WTC11 (cell line): ENCODE measurements at regions not wholly inside any gene's neighbourhood (a gene's known extent, or its start where the extent isn't known, plus 50 kb on each side); places are given as distances from the start of the nearest gene placed in this dataset.

Source experiments
- ATAC-seq: fragments of 200-7000 bp; cut with Tn5 transposase; 2 replicates; pipeline ENCODE4 v1.10.0; 2021; ENCODE audit warnings: mild to moderate bottlenecking, moderate library complexity
- CTCF ChIA-PET: fragments of 300-600 bp; sonication (Branson Sonifier 250); formaldehyde crosslinking; loops from one replicate; lab custom pipeline; 2021; ENCODE audit warnings: antibody characterized with exemption; lab: Charles Lee
- POLR2A ChIA-PET: fragments of 350-600 bp; sonication (Branson Sonifier 250); formaldehyde crosslinking; loops from one replicate; lab custom pipeline; 2021; ENCODE audit warnings: antibody characterized with exemption; lab: Charles Lee
- DNase-seq: peaks from one replicate; pipeline ENCODE4 v3.0.0; 2021; ENCODE audit warnings: low spot score
- H3K27ac Mint-ChIP-seq: 2 replicates; pipeline ENCODE4 v1.8.0; 2021; ENCODE audit warnings: mixed read lengths
- H3K27me3 Mint-ChIP-seq: 2 replicates; pipeline ENCODE4 v1.8.0; 2021; ENCODE audit warnings: low read depth, mild to moderate bottlenecking, moderate library complexity, mixed read lengths
- H3K36me3 Mint-ChIP-seq: 2 replicates; pipeline ENCODE4 v1.8.0; 2021; ENCODE audit warnings: mixed read lengths
- H3K4me1 Mint-ChIP-seq: 2 replicates; pipeline ENCODE4 v1.8.0; 2022; ENCODE audit warnings: mixed read lengths
- H3K4me3 Mint-ChIP-seq: 2 replicates; pipeline ENCODE4 v1.8.0; 2021; ENCODE audit warnings: mild to moderate bottlenecking, moderate library complexity, mixed read lengths
- H3K9me3 Mint-ChIP-seq: 2 replicates; pipeline ENCODE4 v1.8.0; 2021; ENCODE audit warnings: mixed read lengths
- CREM ChIP-seq: sonication (generic); formaldehyde crosslinking; IDR thresholded peaks from 2 replicates; pipeline ENCODE4 v1.8.1; 2022; ENCODE audit warnings: mild to moderate bottlenecking, missing genetic modification reagents, moderate library complexity
- ELF4 ChIP-seq: sonication (generic); formaldehyde crosslinking; IDR thresholded peaks from 2 replicates; pipeline ENCODE4 v1.8.1; 2022; ENCODE audit warnings: low read depth, mild to moderate bottlenecking, moderate library complexity, missing genetic modification reagents
- GABPB1 ChIP-seq: sonication (generic); formaldehyde crosslinking; IDR thresholded peaks from 2 replicates; pipeline ENCODE4 v1.8.1; 2023; ENCODE audit warnings: mild to moderate bottlenecking, missing genetic modification reagents
- JAZF1 ChIP-seq: fragments of 250-450 bp; sonication (Bioruptor Pico); IDR thresholded peaks from 2 replicates; pipeline ENCODE4 v1.9.0; 2021; ENCODE audit warnings: moderate library complexity, mild to moderate bottlenecking, inconsistent platforms
- JUN ChIP-seq: sonication (generic); formaldehyde crosslinking; IDR thresholded peaks from 2 replicates; pipeline ENCODE4 v1.8.0; 2023; ENCODE audit warnings: mild to moderate bottlenecking, missing genetic modification reagents
- MYBL2 ChIP-seq: sonication (generic); formaldehyde crosslinking; IDR thresholded peaks from 2 replicates; pipeline ENCODE4 v1.8.1; 2023; ENCODE audit warnings: mild to moderate bottlenecking, moderate library complexity, missing genetic modification reagents
- NFATC4 ChIP-seq: fragments of 250-450 bp; sonication (Bioruptor Pico); IDR thresholded peaks from 2 replicates; pipeline ENCODE4 v1.9.0; 2021; ENCODE audit warnings: mild to moderate bottlenecking
- NFE2L1 ChIP-seq: sonication (generic); formaldehyde crosslinking; IDR thresholded peaks from 2 replicates; pipeline ENCODE4 v1.8.1; 2023; ENCODE audit warnings: missing genetic modification reagents
- NFYB ChIP-seq: sonication (generic); formaldehyde crosslinking; conservative IDR thresholded peaks from 2 replicates; pipeline ENCODE4 v1.8.0; 2022; ENCODE audit warnings: low read depth, missing genetic modification reagents
- NR2C2 ChIP-seq: sonication (generic); formaldehyde crosslinking; IDR thresholded peaks from 2 replicates; pipeline ENCODE4 v1.8.0; 2022; ENCODE audit warnings: mild to moderate bottlenecking, missing genetic modification reagents
- NR3C1 ChIP-seq: sonication (generic); formaldehyde crosslinking; conservative IDR thresholded peaks from 2 replicates; pipeline ENCODE4 v1.8.1; 2023; ENCODE audit warnings: low read depth, mild to moderate bottlenecking, missing genetic modification reagents
- SMAD4 ChIP-seq: sonication (generic); formaldehyde crosslinking; IDR thresholded peaks from 2 replicates; pipeline ENCODE4 v1.8.0; 2022; ENCODE audit warnings: mild to moderate bottlenecking, missing genetic modification reagents
- TCF7 ChIP-seq: sonication (generic); formaldehyde crosslinking; IDR thresholded peaks from 2 replicates; pipeline ENCODE4 v1.8.0; 2022; ENCODE audit warnings: mild to moderate bottlenecking, low read depth, missing genetic modification reagents, moderate library complexity
- ZNF138 ChIP-seq: sonication (generic); formaldehyde crosslinking; conservative IDR thresholded peaks from 2 replicates; pipeline ENCODE4 v1.8.1; 2022; ENCODE audit warnings: mild to moderate bottlenecking, moderate library complexity, missing genetic modification reagents
- TF ChIP-seq, protein P1 (sequence below): sonication (generic); formaldehyde crosslinking; IDR thresholded peaks from 2 replicates; pipeline ENCODE4 v1.8.1; 2023; ENCODE audit warnings: mild to moderate bottlenecking, moderate library complexity, missing genetic modification reagents
- TF ChIP-seq, protein P2 (sequence below): fragments of 200-600 bp; IDR thresholded peaks from 2 replicates; pipeline ENCODE4 v1.8.0; 2022; ENCODE audit warnings: antibody characterized with exemption
- TF ChIP-seq, protein P3 (sequence below): fragments of 250-450 bp; sonication (Bioruptor Pico); conservative IDR thresholded peaks from 2 replicates; pipeline ENCODE4 v1.9.0; 2021; ENCODE audit warnings: mild to moderate bottlenecking
- TF ChIP-seq, protein P4 (sequence below): sonication (generic); formaldehyde crosslinking; IDR thresholded peaks from 2 replicates; pipeline ENCODE4 v1.8.0; 2023; ENCODE audit warnings: mild to moderate bottlenecking, missing genetic modification reagents
- TF ChIP-seq, protein P5 (sequence below): sonication (generic); formaldehyde crosslinking; IDR thresholded peaks from 2 replicates; pipeline ENCODE4 v1.8.1; 2022; ENCODE audit warnings: mild to moderate bottlenecking, missing genetic modification reagents, moderate library complexity, borderline replicate concordance
- TF ChIP-seq, protein P6 (sequence below): fragments of 250-450 bp; sonication (Bioruptor Pico); IDR thresholded peaks from 2 replicates; pipeline ENCODE4 v2.1.2; 2022; ENCODE audit warnings: mild to moderate bottlenecking, moderate library complexity

DNA sequence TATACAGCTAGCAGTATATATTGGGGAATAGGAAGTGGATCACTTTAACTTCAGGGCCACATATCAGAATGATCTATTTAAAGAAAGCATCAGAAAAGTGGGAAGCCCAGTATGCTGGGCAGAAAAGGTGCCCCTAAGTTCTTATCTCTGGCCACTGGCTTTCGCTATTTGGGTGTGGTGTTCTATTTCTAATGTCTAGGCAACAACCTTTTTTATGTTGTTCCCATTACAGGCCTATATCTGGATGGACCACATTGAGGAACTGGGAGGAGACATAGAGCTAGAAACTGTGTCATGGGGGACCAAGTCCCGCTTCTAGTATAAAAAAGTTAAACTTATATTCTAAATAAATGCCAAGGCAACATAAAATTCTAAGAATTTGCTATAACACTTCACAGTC is 935.6 kb downstream of the PDHA2 start:
- POLR2A ChIA-PET = no interaction called here
- no peak for ATAC-seq
- TF ChIP-seq, protein P1, sequence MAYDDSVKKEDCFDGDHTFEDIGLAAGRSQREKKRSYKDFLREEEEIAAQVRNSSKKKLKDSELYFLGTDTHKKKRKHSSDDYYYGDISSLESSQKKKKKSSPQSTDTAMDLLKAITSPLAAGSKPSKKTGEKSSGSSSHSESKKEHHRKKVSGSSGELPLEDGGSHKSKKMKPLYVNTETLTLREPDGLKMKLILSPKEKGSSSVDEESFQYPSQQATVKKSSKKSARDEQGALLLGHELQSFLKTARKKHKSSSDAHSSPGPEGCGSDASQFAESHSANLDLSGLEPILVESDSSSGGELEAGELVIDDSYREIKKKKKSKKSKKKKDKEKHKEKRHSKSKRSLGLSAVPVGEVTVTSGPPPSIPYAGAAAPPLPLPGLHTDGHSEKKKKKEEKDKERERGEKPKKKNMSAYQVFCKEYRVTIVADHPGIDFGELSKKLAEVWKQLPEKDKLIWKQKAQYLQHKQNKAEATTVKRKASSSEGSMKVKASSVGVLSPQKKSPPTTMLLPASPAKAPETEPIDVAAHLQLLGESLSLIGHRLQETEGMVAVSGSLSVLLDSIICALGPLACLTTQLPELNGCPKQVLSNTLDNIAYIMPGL (CRISPR knock-in tag) = no peak
- no peak for TF ChIP-seq CREM (CRISPR knock-in tag)
- TF ChIP-seq SMAD4 (CRISPR knock-in tag) = no peak
- TF ChIP-seq JUN = no peak
- TF ChIP-seq, all 79 proteins: peak for 0
- DNase-seq = no peak
- CTCF ChIA-PET = no interaction called here
- Mint-ChIP-seq H3K27me3 (no peaks in the 10 kb centered on the region), H3K36me3 (no peaks in the 10 kb centered on the region), H3K4me1 (peaks cover 2% of the 10 kb centered on the region; the same call in 1 of the 2 replicates), H3K9me3 (peaks cover 7% of the 10 kb centered on the region), H3K27ac (no peak overlapping the region), H3K4me3 (no peak overlapping the region)

DNA sequence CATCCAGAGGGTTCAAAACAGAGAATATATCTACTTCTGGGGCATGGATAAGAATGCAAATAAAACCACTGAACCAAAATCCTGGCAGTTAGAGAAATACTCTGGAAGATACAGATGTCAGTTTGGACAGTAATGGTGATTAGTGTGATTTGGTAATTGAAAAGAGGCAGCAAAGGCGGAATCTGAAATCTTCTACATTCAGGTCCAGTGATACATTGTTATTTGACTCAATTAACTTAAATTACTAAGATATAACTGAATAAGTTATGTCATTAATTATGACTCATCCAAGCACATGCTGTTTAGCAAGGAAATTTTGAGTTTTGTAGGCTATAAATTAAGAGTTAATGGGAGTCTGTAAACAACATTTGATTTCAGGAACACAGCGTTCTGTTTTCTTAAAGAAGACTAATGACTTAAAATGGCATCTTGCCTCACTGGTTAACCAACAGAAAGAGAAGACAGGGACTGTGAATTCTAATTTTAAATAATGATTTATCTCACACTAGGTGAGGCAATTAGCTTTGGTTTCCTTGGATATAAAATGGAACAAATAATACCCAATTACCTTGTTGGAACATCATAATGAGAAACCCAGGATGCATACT is 937.1 kb downstream of the PDHA2 start:
- TF ChIP-seq ELF4 (no peak), NFYB (CRISPR knock-in tag) (no peak), JAZF1 (CRISPR knock-in tag) (no peak), MYBL2 (CRISPR knock-in tag) (no peak), JUN (no peak)
- TF ChIP-seq, protein P2, sequence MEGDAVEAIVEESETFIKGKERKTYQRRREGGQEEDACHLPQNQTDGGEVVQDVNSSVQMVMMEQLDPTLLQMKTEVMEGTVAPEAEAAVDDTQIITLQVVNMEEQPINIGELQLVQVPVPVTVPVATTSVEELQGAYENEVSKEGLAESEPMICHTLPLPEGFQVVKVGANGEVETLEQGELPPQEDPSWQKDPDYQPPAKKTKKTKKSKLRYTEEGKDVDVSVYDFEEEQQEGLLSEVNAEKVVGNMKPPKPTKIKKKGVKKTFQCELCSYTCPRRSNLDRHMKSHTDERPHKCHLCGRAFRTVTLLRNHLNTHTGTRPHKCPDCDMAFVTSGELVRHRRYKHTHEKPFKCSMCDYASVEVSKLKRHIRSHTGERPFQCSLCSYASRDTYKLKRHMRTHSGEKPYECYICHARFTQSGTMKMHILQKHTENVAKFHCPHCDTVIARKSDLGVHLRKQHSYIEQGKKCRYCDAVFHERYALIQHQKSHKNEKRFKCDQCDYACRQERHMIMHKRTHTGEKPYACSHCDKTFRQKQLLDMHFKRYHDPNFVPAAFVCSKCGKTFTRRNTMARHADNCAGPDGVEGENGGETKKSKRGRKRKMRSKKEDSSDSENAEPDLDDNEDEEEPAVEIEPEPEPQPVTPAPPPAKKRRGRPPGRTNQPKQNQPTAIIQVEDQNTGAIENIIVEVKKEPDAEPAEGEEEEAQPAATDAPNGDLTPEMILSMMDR = no peak
- TF ChIP-seq, protein P3, sequence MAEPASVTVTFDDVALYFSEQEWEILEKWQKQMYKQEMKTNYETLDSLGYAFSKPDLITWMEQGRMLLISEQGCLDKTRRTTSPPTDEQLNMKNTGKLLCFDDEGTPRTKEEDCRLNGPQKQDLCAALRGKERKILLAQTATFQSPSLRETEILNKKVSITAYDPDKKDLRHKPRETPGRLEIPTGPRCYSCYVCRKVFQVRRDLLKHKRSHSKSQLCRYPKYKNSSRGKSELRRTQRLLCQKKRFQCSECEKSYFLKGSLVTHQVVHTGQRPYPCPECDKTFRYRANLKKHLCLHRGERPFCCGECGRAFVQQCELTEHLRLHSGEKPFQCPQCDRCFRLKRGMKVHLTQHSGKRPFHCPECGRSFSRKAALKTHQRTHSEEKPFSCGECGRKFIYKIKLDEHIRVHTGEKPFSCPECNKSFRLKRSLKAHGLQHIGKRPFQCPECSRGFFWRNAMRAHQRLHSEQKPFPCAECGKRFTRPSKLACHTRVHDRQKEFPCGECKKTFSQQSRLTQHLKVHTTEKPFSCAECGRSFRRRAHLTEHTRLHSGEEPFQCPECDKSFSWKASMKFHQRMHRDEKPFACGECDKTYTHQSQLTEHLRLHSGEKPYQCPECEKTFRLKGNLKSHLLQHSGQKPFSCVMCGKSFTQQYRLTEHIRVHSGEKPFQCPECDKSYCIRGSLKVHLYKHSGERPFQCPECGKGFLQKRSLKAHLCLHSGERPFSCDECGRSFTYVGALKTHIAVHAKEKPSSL = no peak
- TF ChIP-seq, protein P4, sequence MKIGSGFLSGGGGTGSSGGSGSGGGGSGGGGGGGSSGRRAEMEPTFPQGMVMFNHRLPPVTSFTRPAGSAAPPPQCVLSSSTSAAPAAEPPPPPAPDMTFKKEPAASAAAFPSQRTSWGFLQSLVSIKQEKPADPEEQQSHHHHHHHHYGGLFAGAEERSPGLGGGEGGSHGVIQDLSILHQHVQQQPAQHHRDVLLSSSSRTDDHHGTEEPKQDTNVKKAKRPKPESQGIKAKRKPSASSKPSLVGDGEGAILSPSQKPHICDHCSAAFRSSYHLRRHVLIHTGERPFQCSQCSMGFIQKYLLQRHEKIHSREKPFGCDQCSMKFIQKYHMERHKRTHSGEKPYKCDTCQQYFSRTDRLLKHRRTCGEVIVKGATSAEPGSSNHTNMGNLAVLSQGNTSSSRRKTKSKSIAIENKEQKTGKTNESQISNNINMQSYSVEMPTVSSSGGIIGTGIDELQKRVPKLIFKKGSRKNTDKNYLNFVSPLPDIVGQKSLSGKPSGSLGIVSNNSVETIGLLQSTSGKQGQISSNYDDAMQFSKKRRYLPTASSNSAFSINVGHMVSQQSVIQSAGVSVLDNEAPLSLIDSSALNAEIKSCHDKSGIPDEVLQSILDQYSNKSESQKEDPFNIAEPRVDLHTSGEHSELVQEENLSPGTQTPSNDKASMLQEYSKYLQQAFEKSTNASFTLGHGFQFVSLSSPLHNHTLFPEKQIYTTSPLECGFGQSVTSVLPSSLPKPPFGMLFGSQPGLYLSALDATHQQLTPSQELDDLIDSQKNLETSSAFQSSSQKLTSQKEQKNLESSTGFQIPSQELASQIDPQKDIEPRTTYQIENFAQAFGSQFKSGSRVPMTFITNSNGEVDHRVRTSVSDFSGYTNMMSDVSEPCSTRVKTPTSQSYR (CRISPR knock-in tag) = no peak
- Mint-ChIP-seq H3K27me3 (no peaks in the 10 kb centered on the region), H3K36me3 (no peaks in the 10 kb centered on the region), H3K9me3 (peaks cover 7% of the 10 kb centered on the region), H3K27ac (no peak overlapping the region), H3K4me1 (no peaks in the 10 kb centered on the region), H3K4me3 (no peak overlapping the region)
- DNase-seq = no peak
- no peak for ATAC-seq
- ChIA-PET POLR2A (no interaction called here), CTCF (no interaction called here)

DNA sequence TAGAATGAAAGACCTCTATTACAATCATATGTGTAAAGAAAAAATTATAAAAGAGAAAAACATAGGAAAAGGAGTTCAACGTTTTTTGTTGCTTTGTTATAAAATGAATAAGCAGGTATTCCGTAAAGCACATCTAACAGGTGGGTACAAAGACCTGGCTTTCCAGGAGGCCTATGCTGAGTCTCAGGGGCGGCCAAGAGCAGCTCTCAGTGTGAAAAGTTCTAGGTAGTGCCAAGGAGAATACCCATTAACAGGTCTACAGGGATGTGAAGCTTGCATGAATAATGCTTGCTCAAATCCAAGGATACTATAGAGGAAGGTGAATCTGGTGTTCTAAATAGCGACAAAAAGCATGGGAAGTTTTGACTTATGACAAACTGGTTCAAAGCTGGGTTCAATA is 944.4 kb downstream of the PDHA2 start:
- no peaks in the 10 kb centered on the region for H3K9me3 Mint-ChIP-seq
- H3K27ac Mint-ChIP-seq = no peak overlapping the region
- POLR2A ChIA-PET = no interaction called here
- CTCF ChIA-PET = no interaction called here
- H3K4me1 Mint-ChIP-seq = peaks cover 8% of the 10 kb centered on the region
- no peaks in the 10 kb centered on the region for H3K27me3 Mint-ChIP-seq
- DNase-seq (no peak), ATAC-seq (peak; percentile 60)
- no peaks in the 10 kb centered on the region for H3K36me3 Mint-ChIP-seq
- no peak overlapping the region for H3K4me3 Mint-ChIP-seq
- TF ChIP-seq, protein P1 (CRISPR knock-in tag) = no peak
- no peak for TF ChIP-seq NFE2L1 (CRISPR knock-in tag)
- no peak for TF ChIP-seq TCF7
- TF ChIP-seq, protein P5, sequence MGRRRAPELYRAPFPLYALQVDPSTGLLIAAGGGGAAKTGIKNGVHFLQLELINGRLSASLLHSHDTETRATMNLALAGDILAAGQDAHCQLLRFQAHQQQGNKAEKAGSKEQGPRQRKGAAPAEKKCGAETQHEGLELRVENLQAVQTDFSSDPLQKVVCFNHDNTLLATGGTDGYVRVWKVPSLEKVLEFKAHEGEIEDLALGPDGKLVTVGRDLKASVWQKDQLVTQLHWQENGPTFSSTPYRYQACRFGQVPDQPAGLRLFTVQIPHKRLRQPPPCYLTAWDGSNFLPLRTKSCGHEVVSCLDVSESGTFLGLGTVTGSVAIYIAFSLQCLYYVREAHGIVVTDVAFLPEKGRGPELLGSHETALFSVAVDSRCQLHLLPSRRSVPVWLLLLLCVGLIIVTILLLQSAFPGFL (CRISPR knock-in tag) = no peak
- TF ChIP-seq NR2C2 (CRISPR knock-in tag) = no peak
- TF ChIP-seq NR3C1 (CRISPR knock-in tag) = no peak
- TF ChIP-seq, protein P6, sequence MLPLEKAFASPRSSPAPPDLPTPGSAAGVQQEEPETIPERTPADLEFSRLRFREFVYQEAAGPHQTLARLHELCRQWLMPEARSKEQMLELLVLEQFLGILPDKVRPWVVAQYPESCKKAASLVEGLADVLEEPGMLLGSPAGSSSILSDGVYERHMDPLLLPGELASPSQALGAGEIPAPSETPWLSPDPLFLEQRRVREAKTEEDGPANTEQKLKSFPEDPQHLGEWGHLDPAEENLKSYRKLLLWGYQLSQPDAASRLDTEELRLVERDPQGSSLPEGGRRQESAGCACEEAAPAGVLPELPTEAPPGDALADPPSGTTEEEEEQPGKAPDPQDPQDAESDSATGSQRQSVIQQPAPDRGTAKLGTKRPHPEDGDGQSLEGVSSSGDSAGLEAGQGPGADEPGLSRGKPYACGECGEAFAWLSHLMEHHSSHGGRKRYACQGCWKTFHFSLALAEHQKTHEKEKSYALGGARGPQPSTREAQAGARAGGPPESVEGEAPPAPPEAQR (CRISPR knock-in tag) = no peak
- TF ChIP-seq NFATC4 (CRISPR knock-in tag) = no peak
- no peak for TF ChIP-seq ZNF138
- TF ChIP-seq GABPB1 = no peak
